ENCODE measurements at regions not wholly inside any gene's neighbourhood (a gene's known extent, or its start where the extent isn't known, plus 50 kb on each side); places are given as distances from the start of the nearest gene placed in this dataset.

DNA sequence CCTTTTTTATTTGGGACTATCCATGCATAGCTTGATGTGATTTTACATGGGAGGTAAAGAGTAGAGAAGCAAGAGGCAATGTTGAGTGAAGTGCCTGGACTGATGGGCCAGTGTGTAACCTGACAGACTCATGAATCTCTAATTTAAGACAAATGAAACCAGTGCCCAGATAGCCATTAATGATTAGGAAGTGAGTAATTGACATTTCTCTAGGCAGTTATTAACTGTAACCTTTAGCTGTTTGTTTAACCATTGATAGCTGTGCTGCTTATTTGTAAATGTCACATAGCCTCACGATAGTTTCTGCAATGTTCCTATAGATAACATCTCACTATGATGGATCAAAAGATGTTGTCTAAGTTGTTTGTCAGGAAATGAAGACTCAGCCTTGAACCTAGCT is 1047.5 kb upstream of the SPRY2 start:
- TF ChIP-seq ZNF16 (tag by site-specific recombination; IDR thresholded peaks at IDR 0.05; ENCODE audit: low read depth) (no peak), ZNF558 (tag by site-specific recombination; IDR thresholded peaks at IDR 0.05) (no peak), ZBTB20 (tag by site-specific recombination; IDR thresholded peaks at IDR 0.05) (no peak), ZBTB8A (tag by site-specific recombination; IDR thresholded peaks at IDR 0.05) (no peak)
- TF ChIP-seq, protein P1, sequence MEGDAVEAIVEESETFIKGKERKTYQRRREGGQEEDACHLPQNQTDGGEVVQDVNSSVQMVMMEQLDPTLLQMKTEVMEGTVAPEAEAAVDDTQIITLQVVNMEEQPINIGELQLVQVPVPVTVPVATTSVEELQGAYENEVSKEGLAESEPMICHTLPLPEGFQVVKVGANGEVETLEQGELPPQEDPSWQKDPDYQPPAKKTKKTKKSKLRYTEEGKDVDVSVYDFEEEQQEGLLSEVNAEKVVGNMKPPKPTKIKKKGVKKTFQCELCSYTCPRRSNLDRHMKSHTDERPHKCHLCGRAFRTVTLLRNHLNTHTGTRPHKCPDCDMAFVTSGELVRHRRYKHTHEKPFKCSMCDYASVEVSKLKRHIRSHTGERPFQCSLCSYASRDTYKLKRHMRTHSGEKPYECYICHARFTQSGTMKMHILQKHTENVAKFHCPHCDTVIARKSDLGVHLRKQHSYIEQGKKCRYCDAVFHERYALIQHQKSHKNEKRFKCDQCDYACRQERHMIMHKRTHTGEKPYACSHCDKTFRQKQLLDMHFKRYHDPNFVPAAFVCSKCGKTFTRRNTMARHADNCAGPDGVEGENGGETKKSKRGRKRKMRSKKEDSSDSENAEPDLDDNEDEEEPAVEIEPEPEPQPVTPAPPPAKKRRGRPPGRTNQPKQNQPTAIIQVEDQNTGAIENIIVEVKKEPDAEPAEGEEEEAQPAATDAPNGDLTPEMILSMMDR (tag by site-specific recombination; IDR thresholded peaks at IDR 0.05) = no peak
